ENCODE measurements at regions not wholly inside any gene's neighbourhood (a gene's known extent, or its start where the extent isn't known, plus 50 kb on each side); places are given as distances from the start of the nearest gene placed in this dataset.

DNA sequence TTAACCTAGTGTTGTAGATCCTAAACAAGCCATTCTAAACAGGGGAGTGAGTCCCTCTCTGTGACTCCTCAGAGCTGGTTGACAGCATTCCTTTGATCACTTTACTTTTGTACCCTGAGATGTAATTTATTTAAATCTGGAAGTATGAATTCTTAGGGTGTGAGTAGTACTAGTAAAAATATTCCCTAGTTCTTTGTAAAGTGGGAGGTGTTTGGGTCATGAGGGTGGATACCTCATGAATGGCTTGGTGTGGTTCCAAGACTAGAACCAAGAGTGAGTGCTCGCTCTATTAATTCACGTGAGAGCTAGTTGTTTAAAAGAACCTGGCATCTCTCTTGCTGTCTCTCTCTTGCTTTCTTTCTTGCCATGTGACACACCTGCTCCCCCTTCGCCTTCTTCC, 223.7 kb downstream of the SQOR start:
- TF ChIP-seq, protein P1, sequence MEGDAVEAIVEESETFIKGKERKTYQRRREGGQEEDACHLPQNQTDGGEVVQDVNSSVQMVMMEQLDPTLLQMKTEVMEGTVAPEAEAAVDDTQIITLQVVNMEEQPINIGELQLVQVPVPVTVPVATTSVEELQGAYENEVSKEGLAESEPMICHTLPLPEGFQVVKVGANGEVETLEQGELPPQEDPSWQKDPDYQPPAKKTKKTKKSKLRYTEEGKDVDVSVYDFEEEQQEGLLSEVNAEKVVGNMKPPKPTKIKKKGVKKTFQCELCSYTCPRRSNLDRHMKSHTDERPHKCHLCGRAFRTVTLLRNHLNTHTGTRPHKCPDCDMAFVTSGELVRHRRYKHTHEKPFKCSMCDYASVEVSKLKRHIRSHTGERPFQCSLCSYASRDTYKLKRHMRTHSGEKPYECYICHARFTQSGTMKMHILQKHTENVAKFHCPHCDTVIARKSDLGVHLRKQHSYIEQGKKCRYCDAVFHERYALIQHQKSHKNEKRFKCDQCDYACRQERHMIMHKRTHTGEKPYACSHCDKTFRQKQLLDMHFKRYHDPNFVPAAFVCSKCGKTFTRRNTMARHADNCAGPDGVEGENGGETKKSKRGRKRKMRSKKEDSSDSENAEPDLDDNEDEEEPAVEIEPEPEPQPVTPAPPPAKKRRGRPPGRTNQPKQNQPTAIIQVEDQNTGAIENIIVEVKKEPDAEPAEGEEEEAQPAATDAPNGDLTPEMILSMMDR (IDR thresholded peaks at IDR 0.05; ENCODE audit: low read depth, low read length, missing control alignments) = no peak
- no peak overlapping the region for H3K4me3 ChIP-seq (replicated peaks; ENCODE audit: low read depth, low read length)
- no peak for DNase-seq (ENCODE audit: extremely low read depth, low read depth)

DNA sequence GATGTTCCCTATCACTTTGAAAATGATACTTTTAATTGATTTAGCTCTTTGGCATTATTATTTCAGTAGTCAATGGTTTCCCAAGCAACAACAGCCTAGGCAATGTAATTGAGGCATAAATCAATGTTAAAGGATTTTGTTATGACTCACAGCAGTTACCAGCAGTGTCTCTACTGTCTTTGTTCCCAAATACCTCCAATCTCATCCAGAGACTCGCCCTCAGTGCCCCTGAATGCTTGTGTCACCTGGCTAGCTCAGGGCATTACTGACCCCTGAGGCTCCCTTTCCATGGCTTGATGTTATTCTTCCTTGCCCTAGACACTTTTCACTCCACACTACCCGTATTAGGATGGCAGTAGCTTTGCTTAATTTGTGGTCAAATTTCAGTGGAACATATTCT, 227.2 kb downstream of the SQOR start:
- no peak for DNase-seq (ENCODE audit: extremely low read depth, low read depth)
- no peak overlapping the region for H3K4me3 ChIP-seq (replicated peaks; ENCODE audit: low read depth, low read length)
- TF ChIP-seq, protein P1 (IDR thresholded peaks at IDR 0.05; ENCODE audit: low read depth, low read length, missing control alignments) = no peak

DNA sequence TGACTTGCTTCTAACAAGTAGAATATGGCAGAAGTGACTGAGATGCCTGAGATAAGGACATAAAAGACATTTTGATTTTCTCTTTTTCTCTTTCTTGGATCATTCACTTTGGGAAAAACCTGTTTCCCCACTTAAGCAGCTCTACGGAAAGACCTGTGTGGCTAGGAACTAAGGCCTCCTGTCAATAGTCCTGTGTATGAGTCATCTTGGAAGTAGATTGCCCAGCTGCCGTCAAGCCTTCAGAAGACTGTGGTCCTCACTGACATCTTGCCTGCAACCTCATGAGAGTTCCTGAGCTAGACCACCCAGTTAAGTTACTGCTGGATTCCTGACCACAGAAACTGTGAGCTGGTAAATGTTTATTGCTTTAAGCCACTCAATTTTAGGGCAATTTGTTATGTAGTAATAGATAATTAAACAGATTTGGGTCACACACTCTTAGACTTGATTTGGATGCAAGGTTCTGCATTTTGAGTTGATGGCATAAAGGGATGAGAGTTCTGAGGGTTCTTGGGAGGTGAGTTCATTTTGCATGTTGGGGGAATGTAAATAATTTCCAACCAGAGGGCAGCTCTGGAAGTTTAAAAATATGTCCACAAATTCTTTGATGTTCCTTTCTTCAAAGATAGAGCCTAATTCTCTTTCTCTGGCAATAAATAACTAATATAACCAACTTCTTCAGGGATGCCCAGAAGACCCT, 229.2 kb downstream of the SQOR start:
- TF ChIP-seq, protein P1 (IDR thresholded peaks at IDR 0.05; ENCODE audit: low read depth, low read length, missing control alignments) = no peak
- no peak overlapping the region for H3K4me3 ChIP-seq (replicated peaks; ENCODE audit: low read depth, low read length)
- DNase-seq (ENCODE audit: extremely low read depth, low read depth) = no peak

DNA sequence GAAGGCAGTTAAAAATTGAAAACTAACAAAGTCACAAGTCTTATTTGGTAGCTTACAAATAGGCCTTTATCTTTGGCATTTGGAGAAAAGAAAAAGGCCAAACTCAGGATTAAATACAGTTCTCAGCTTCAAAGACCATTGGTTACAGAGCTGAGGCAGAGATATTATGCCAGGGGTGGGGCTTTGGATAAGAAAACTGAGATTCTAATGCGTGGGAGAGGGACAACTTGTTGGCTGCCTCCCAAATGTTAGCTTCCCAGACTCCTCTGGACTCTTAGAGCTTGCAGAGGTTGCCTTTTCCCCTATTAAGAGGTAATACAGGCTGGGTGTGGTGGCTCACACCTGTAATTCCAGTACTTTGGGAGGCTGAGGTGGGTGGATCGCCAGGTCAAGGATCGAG, 231.8 kb downstream of the SQOR start:
- no peak overlapping the region for H3K4me3 ChIP-seq (replicated peaks; ENCODE audit: low read depth, low read length)
- TF ChIP-seq, protein P1 (IDR thresholded peaks at IDR 0.05; ENCODE audit: low read depth, low read length, missing control alignments) = no peak
- DNase-seq (ENCODE audit: extremely low read depth, low read depth) = no peak

DNA sequence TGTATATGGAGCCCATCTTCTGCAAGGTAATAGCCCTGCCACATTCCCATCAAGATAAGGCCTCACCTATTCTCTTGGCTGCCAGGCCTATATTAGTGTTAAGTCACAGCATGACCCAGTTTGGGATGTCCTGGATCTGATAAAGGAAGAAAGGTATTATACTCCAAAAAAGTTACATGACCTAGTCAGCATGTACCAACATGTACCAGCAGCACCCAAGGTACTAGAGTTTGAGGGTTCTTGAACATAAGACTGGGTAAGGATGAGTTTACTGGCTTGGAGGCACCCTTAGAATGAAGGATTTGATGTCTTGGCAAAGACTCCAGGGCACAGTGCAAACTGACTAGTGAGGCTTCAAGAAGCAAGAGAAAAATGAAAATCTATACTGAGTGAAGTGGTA, 232.5 kb downstream of the SQOR start:
- TF ChIP-seq, protein P1 (IDR thresholded peaks at IDR 0.05; ENCODE audit: low read depth, low read length, missing control alignments) = no peak
- no peak for DNase-seq (ENCODE audit: extremely low read depth, low read depth)
- H3K4me3 ChIP-seq (replicated peaks; ENCODE audit: low read depth, low read length) = no peak overlapping the region

DNA sequence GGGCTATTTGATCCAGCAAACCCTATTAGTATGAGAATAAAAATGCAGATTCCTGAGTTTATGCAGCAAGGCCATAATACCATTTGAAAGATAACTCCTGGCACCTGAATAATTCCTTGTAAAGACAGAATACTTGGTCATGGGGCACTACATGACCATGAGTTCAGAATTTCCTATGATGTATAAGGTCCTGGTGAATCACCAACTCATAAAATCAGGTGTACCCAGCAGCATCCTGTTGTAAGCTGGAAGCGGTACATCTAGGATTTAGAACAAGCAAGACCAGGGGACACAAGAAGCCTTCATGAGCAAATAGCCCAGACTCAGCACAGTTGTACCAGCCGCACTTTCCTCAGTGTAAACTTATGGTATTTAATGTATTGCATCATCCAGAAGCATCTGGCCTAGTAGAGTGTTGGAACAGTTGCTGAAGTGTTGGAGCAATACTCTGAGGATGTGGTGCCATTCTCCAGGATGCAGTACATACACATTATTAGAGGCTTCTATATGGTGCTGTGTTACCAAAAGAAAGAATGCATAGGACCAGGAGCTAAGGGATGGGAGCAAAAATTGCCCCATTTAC, 233.4 kb downstream of the SQOR start:
- TF ChIP-seq, protein P1 (IDR thresholded peaks at IDR 0.05; ENCODE audit: low read depth, low read length, missing control alignments) = no peak
- no peak for DNase-seq (ENCODE audit: extremely low read depth, low read depth)
- no peak overlapping the region for H3K4me3 ChIP-seq (replicated peaks; ENCODE audit: low read depth, low read length)
